ENCODE measurements at regions not wholly inside any gene's neighbourhood (a gene's known extent, or its start where the extent isn't known, plus 50 kb on each side); places are given as distances from the start of the nearest gene placed in this dataset.
"Not testable (repeated sequence)": the region's sequence is repeated elsewhere in the genome, so short reads cannot be mapped to it uniquely, and the experiment has no call there.

GRCh38 chr21:36207577-36208320 lies 51.1 kb downstream of the DOP1B start:
- DNase-seq (ENCODE audit: low read depth) = no peak

DNA sequence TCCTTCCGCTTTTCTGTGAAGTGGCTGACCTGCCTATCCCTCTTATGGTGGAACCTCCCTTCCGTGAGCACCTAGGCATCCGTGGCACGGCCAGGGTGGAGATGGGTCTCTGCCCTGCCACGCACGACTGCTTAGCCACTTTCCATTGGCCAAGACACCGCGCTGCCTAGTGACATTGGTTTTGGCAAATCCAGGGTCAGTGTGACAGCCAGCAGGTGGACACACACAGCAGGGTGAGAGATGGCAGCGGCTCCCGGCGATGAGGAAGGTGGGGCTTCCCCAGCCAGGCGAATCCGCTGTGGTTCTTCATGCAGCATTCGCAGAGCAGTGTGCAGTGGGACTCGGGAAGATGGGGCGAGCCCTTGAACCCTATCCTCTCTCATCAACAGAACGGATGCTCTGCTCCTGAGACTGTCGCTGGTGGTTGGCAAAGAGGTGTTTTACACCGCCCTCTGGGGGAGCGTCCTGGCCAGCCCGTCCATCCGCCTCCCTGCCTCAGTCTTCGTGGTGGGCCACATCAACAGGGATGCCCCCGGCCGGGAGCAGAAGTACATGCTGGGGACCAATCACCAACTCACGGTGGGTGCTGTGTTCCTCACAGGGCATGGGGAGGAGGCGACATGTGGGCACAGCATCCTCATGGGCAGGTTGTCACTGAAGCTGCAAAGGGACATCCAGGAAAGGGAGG lies 51.8 kb downstream of the DOP1B start:
- DNase-seq (ENCODE audit: low read depth) = no peak

DNA sequence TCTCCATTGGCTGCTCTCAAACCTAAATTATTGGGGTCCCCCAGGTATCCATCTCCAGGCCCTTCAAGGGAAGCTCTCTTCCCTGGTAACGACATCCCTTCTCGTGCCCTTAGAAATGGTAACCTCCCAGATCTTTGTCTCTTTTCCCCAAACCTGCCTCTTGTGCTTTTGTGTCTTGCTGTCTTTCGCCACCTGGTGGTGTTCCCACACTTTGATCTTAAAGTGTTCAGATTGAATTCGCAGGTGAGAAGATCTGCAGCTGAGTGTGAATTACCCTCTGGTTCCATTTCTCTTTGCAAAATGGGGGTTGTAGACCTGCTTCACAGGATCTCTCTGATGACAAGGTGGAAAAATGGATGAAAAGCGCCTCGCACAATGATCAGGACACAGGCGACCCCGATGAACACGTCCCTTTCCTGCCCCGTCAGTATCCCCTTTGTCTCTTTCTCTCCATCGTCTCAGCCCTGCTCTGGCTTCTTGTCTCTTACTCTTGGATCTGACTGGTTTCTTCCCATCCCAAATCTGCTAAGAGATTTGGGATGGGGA lies 53.1 kb downstream of the DOP1B start:
- DNase-seq (ENCODE audit: low read depth) = peak; percentile 37

GRCh38 chr21:36210779-36211659 lies 54.4 kb downstream of the DOP1B start:
- DNase-seq (ENCODE audit: low read depth) = no peak

DNA sequence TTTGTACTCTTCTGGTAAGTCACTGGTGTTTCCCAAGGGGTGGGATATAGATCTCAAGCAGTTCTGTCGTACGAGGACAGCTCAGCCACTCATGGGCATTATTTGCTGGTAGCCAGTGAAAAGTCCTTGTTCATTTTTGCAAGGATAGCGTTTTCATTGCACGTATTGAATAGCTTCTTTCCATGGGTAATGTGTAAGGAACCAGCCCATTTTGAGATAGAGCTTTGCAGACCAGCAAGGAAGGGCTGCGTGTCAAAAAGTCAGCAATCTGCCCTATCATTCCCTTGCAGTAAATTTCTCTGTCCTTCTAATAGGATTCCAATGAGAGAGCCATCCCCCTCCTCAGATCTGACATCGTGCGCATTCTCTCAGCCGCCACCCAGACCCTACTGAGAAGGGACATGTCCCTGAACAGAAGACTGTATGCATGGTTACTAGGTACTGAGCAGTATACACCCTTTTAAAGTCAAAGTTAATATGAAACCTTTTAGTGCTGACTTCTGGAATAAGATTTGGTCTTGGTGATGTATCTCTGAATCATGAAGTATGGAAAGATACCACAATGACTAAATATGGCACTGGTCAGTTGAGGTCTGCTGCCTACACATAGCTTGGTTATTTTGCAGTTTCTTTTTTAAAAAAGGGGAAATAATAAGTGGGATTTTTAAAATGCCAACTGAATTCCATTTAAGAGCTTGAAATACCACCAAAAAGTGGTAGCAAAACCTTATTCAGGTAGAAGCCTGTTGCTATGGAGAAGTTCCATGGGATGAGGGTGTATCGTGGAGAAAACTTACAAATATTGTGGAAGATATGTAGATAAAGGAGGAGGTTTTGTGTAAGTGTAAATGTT lies 55.3 kb downstream of the DOP1B start:
- no peak for DNase-seq (ENCODE audit: low read depth)

GRCh38 chr21:36212513-36212780 lies 55.8 kb downstream of the DOP1B start:
- DNase-seq (ENCODE audit: low read depth) = no peak

DNA sequence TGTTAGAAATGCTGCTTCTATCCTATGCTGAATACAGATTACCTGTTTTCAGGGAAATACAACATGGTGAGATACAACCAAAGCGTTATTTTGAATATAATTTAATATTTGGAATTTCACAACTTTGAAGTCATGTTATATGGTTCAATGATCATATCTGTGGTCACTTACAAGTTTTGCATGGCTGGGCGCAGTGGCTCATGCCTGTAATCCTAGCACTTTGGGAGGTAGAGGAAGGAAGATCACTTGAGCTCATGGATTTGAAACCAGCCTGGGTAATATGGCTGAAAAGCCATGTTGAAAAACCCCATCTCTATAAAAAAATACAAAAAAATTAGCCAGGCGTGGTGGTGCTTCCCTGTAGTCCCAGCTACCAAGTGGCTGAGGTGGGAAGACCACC lies 57.9 kb downstream of the DOP1B start:
- no peak for DNase-seq (ENCODE audit: low read depth)

GRCh38 chr21:36217743-36218142 lies 61.1 kb downstream of the DOP1B start:
- DNase-seq (ENCODE audit: low read depth) = no peak

- no peak for DNase-seq (ENCODE audit: low read depth)
These were observed 62.1 kb downstream of the DOP1B start for GRCh38 chr21:36218691-36219090.

- no peak for DNase-seq (ENCODE audit: low read depth)
These were observed 66.8 kb downstream of the DOP1B start for GRCh38 chr21:36223451-36223850.

DNA sequence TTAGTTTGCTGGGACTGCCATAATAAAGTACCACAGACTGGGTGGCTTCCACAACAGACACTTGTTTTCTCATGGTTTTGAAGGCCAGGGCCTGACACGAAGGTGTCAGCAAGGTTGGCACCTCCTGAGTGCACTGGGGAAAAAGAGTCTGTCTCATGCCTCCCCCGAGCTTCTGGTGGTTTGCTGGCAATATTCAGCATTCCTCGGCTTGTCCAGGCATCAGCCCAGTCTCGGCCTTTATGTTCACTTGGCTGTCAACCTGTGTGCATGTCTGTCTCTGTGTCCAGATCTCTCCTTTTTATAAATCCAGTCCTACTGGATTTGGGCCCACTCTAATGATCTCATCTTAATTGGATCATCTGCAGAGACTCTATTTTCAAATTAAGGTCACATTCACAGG lies 72.6 kb downstream of the DOP1B start:
- no peak for DNase-seq (ENCODE audit: low read depth)

DNA sequence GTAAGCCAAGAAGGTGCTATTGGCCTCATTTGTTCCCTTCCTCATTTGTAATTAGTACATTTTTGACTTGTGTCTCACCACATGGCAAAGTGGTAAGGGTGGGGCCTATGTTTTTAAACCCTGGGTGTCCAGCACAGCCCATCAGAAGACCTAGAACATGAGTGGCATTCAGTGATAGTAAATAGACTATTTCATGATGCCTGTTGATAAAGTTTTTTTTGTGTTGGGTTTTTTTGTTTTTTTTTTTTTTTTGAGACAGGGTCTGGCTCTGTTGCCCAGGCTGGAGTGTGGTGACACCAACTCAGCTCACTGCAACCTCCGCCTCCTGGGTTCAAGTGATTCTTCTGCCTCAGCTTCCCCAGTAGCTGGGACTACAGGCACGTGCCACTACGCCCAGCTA lies 74.8 kb downstream of the DOP1B start:
- DNase-seq (ENCODE audit: low read depth) = not testable (repeated sequence)

GRCh38 chr21:36232641-36233040 lies 76.0 kb downstream of the DOP1B start:
- no peak for DNase-seq (ENCODE audit: low read depth)

GRCh38 chr21:36235058-36235582 lies 78.5 kb downstream of the DOP1B start:
- no peak for DNase-seq (ENCODE audit: low read depth)

GRCh38 chr21:36236052-36236730 lies 79.6 kb downstream of the DOP1B start:
- DNase-seq (ENCODE audit: low read depth) = no peak

- no peak for DNase-seq (ENCODE audit: low read depth)
These were observed 80.8 kb downstream of the DOP1B start for GRCh38 chr21:36237441-36237840.

DNA sequence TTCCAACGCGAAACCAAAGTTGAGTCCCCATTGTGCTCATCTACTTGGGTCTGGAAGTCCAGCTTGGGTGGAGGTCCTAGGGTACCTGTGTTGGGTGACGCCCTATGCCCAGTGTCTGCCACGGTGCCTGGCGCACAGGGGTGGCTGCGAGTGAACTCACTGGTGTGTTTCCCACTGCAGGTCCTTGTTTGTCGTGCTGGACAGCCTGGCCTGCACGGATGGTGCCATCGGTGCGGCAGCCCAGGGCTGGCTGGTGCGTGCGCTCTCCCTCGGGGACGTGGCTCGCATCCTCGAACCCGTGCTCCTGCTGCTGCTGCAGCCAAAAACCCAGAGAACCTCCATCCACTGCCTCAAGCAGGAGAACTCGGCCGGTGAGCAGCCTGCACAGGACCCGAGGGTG lies 80.4 kb upstream of the MORC3 start:
- no peak for DNase-seq (ENCODE audit: low read depth)

GRCh38 chr21:36241717-36242116 lies 78.3 kb upstream of the MORC3 start:
- DNase-seq (ENCODE audit: low read depth) = no peak

- no peak for DNase-seq (ENCODE audit: low read depth)
These were observed 74.9 kb upstream of the MORC3 start for GRCh38 chr21:36245115-36245514.

- DNase-seq (ENCODE audit: low read depth) = no peak
These were observed 74.3 kb upstream of the MORC3 start for GRCh38 chr21:36245649-36246048.

DNA sequence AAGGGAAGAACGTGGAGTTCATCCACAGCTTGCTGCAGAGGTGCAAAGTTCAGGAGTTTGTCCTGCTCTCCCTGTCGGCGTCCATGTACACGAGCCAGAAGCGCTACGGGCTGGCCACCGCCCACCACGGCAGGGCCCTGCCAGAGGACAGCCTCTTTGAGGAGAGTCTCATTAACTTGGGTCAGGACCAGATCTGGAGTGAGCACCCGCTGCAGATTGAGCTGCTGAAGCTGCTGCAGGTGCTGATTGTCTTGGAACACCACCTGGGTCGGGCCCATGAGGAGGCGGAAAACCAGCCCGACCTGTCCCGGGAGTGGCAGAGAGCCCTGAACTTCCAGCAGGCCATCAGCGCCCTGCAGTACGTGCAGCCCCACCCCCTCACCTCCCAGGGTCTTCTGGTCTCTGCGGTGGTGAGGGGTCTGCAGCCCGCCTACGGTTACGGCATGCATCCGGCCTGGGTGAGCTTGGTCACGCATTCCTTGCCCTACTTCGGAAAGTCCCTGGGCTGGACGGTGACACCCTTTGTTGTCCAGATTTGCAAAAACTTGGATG lies 73.8 kb upstream of the MORC3 start:
- no peak for DNase-seq (ENCODE audit: low read depth)
